GM21526 (cell line): ENCODE measurements at regions not wholly inside any gene's neighbourhood (a gene's known extent, or its start where the extent isn't known, plus 50 kb on each side); places are given as distances from the start of the nearest gene placed in this dataset.

ENCODE experiments used
- ATAC-seq: cut with Tn5 transposase; IDR thresholded peaks from one replicate; pipeline ENCODE4 v1.9.1; 2021; ENCODE audit warnings: moderate library complexity; ENCODE audit not compliant: unreplicated experiment, low FRiP score

GRCh38 chr1:200323856-200324400, 85.9 kb downstream of the ZNF281 start:
- ATAC-seq = no peak

GRCh38 chr1:200319148-200319547, 90.7 kb downstream of the ZNF281 start:
- ATAC-seq = no peak

GRCh38 chr1:200317236-200317635, 92.6 kb downstream of the ZNF281 start:
- no peak for ATAC-seq

GRCh38 chr1:200316148-200316803, 93.6 kb downstream of the ZNF281 start:
- no peak for ATAC-seq

GRCh38 chr1:200314085-200314750, 95.6 kb downstream of the ZNF281 start:
- ATAC-seq = no peak

GRCh38 chr1:200311256-200311655, 98.6 kb downstream of the ZNF281 start:
- no peak for ATAC-seq

GRCh38 chr1:200310824-200311223, 99.0 kb downstream of the ZNF281 start:
- no peak for ATAC-seq

GRCh38 chr1:200307755-200308066, 102.1 kb downstream of the ZNF281 start:
- no peak for ATAC-seq

GRCh38 chr1:200306944-200307754, 102.7 kb downstream of the ZNF281 start:
- ATAC-seq = no peak

GRCh38 chr1:200305806-200306205, 104.0 kb downstream of the ZNF281 start:
- no peak for ATAC-seq

GRCh38 chr1:200304171-200304570, 105.7 kb downstream of the ZNF281 start:
- ATAC-seq = no peak

- no peak for ATAC-seq
Measured at GRCh38 chr1:200302921-200303290, 106.9 kb downstream of the ZNF281 start.

GRCh38 chr1:200302192-200302920, 107.5 kb downstream of the ZNF281 start:
- peak; percentile 66 for ATAC-seq

- no peak for ATAC-seq
Measured at GRCh38 chr1:200301152-200301551, 108.7 kb downstream of the ZNF281 start.

GRCh38 chr1:200299571-200299970, 110.3 kb downstream of the ZNF281 start:
- no peak for ATAC-seq

GRCh38 chr1:200298242-200298641, 111.6 kb downstream of the ZNF281 start:
- no peak for ATAC-seq

GRCh38 chr1:200296091-200296661, 113.7 kb downstream of the ZNF281 start:
- no peak for ATAC-seq

- no peak for ATAC-seq
Measured at GRCh38 chr1:200294241-200294640, 115.6 kb downstream of the ZNF281 start.

- ATAC-seq = no peak
Measured at GRCh38 chr1:200292699-200293098, 117.1 kb downstream of the ZNF281 start.

GRCh38 chr1:200291106-200291505, 118.7 kb downstream of the ZNF281 start:
- no peak for ATAC-seq
